ENCODE measurements at regions not wholly inside any gene's neighbourhood (a gene's known extent, or its start where the extent isn't known, plus 50 kb on each side); places are given as distances from the start of the nearest gene placed in this dataset.

GRCh38 chr9:107387409-107387808, 102.2 kb downstream of the KLF4 start (continued):
- TF ChIP-seq NR2C2 (IDR thresholded peaks at IDR 0.05; ENCODE audit: borderline replicate concordance, control insufficient read depth, insufficient read length, low read depth): no peak
- no peak for TF ChIP-seq ZNF274 (IDR thresholded peaks at IDR 0.05; ENCODE audit: insufficient read depth, insufficient read length)

GRCh38 chr9:107386396-107386795, 103.2 kb downstream of the KLF4 start:
- ChIA-PET SMC1A (ENCODE audit: uncharacterized antibody, unreplicated experiment) (no interaction called here), POLR2A (no interaction called here), CTCF (interaction anchor here (0.5 kb wide), 2 partner anchors 52 to 670 kb away, joined by 3 to 6 read pairs; no protein-coding TSS in a partner anchor), RAD21 (ENCODE audit: unreplicated experiment) (interaction anchor here (0.7 to 1.5 kb wide), 2 partner anchors 211 to 228 kb away, joined by 3 to 4 read pairs; no protein-coding TSS in a partner anchor)
- Histone ChIP-seq H3K9me3 (replicated peaks; ENCODE audit: control insufficient read depth, insufficient read depth, low read length) (no peaks in the 10 kb centered on the region), H4K20me1 (ENCODE audit: control insufficient read depth, insufficient read depth) (no peaks in the 10 kb centered on the region), H3K9ac (ENCODE audit: control insufficient read depth, insufficient read depth, low read length) (no peak overlapping the region), H3K27ac (ENCODE audit: control insufficient read depth, insufficient read depth) (no peak overlapping the region), H3K79me2 (ENCODE audit: control insufficient read depth, insufficient read depth, low read length) (no peaks in the 10 kb centered on the region), H2AFZ (ENCODE audit: control insufficient read depth, low read depth, low read length) (no peak overlapping the region), H3K4me2 (ENCODE audit: control insufficient read depth, insufficient read depth) (no peak overlapping the region), H3K36me3 (ENCODE audit: control insufficient read depth in 2 of 2, insufficient read depth in 2 of 2, low read length in 1 of 2) (no peaks in the 10 kb centered on the region), H3K4me3 (no peak overlapping the region), H3K4me1 (ENCODE audit: control insufficient read depth, insufficient read depth, low read length) (no peaks in the 10 kb centered on the region), H3K27me3 (replicated peaks in 1 of 2; ENCODE audit: control insufficient read depth in 2 of 2, insufficient read depth in 2 of 2, low read length in 1 of 2) (peaks cover 0 to 3% of the 10 kb centered on the region in 2 experiments; a peak in 2 of 4 replicates)
- TF ChIP-seq MXI1 (IDR thresholded peaks at IDR 0.05; ENCODE audit: low read depth, low read length) (no peak), MLLT1 (IDR thresholded peaks at IDR 0.05) (no peak), CBX5 (IDR thresholded peaks at IDR 0.05; ENCODE audit: low read depth) (no peak), LARP7 (IDR thresholded peaks at IDR 0.05) (no peak), EED (IDR thresholded peaks at IDR 0.05; ENCODE audit: low read depth) (no peak), KLF5 (IDR thresholded peaks at IDR 0.05; ENCODE audit: partially characterized antibody) (no peak), SP1 (IDR thresholded peaks at IDR 0.05; ENCODE audit: low read depth, low read length) (no peak), HSF1 (IDR thresholded peaks at IDR 0.05; ENCODE audit: low read depth, low read length) (no peak), SMAD5 (IDR thresholded peaks at IDR 0.05; ENCODE audit: low read depth) (no peak), NFYB (IDR thresholded peaks at IDR 0.05; ENCODE audit: insufficient read depth, low read depth, low read length) (no peak), ATF3 (IDR thresholded peaks at IDR 0.05; ENCODE audit: borderline replicate concordance, extremely low read depth, low read depth, low read length) (no peak), EP300 (IDR thresholded peaks at IDR 0.05; ENCODE audit: borderline replicate concordance in 1 of 2, control insufficient read depth in 1 of 2, low read depth in 2 of 2, low read length in 2 of 2) (no peak), ZNF207 (IDR thresholded peaks at IDR 0.05; ENCODE audit: borderline replicate concordance) (no peak), IRF5 (IDR thresholded peaks at IDR 0.05; ENCODE audit: borderline replicate concordance) (no peak)
- DNase-seq (ENCODE audit: low read depth, low spot score): no peak
- WGBS (ENCODE audit: insufficient coverage, insufficient replicate concordance, low lambda C conversion rate, missing lambda C conversion rate): 0% methylated on average over 1 of the region's 1 CpG
- no peak for ATAC-seq
- in situ Hi-C loops (cut with MboI) (loop anchor here (10.0 kb wide), 1 partner anchor 78 kb away; no protein-coding TSS in a partner anchor), intact Hi-C loops (cut with micrococcal nuclease; ENCODE audit: unreplicated experiment) (no loop called here)
- BruUV-seq (replicated peaks): no TSS peak
- no peak for FAIRE-seq
